GM12874 (cell line): ENCODE measurements at regions not wholly inside any gene's neighbourhood (a gene's known extent, or its start where the extent isn't known, plus 50 kb on each side); places are given as distances from the start of the nearest gene placed in this dataset.

Source experiments
- TF ChIP-seq, protein P1 (sequence below): IDR thresholded peaks from 2 replicates; pipeline ENCODE4 v1.5.1; 2011; ENCODE audit warnings: low read depth, mild to moderate bottlenecking, control low read depth, low read length, moderate library complexity; ENCODE audit not compliant: insufficient read depth

GRCh38 chr1:234942012-234942332, 186.7 kb downstream of the TOMM20 start:
- TF ChIP-seq, protein P1, sequence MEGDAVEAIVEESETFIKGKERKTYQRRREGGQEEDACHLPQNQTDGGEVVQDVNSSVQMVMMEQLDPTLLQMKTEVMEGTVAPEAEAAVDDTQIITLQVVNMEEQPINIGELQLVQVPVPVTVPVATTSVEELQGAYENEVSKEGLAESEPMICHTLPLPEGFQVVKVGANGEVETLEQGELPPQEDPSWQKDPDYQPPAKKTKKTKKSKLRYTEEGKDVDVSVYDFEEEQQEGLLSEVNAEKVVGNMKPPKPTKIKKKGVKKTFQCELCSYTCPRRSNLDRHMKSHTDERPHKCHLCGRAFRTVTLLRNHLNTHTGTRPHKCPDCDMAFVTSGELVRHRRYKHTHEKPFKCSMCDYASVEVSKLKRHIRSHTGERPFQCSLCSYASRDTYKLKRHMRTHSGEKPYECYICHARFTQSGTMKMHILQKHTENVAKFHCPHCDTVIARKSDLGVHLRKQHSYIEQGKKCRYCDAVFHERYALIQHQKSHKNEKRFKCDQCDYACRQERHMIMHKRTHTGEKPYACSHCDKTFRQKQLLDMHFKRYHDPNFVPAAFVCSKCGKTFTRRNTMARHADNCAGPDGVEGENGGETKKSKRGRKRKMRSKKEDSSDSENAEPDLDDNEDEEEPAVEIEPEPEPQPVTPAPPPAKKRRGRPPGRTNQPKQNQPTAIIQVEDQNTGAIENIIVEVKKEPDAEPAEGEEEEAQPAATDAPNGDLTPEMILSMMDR: no peak

DNA sequence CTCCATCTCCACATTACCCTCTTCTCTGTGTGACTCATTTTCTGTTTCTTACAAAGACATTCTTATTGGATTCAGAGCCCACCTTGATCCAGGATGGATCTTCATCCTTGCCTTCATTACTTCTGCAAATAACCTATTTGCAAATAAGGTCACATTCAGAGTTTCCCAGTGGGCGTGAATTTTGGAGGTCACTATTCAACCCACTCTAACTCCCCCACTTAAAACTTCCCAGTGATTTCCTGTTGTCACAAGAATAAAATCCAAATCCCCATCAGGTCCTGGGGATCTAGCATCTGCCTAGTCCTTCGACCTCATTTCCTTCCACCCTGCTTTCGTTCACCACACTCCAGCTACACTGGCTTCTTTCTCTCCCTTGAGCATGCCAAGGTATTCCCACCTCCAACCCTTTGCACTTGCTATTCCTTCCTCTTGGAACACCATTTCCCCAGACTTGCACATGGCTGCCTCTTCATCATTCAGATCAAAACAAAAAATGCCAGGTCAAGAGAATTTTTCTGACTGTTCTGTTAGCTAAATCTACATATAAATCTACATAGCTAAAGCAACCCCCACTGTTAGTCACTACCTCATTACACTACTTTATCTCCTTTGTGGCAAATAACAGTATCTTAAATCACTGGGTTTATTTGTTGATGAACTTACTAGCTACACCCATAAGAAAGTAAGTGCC, 187.2 kb downstream of the TOMM20 start:
- TF ChIP-seq, protein P1: no peak

- TF ChIP-seq, protein P1: no peak
Observed at GRCh38 chr1:234940841-234941240, 187.8 kb downstream of the TOMM20 start.

DNA sequence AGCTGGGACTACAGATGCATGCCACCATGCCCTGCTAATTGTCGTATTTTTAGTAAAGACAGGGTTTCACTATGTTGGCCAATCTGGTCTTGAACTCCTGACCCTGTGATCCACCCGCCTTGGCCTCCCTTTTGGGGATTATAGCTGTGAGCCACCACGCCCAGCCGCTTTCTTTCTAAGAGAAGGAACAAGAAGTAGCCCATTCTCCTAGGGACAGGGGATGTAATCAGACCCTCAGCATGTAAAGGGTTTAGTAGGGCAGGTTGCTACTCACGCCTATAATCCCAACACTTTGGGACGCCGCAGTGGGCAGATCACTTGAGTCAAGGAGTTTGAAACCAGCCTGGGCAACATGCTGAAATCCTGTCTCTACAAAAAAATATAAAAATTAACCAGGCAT, 189.7 kb downstream of the TOMM20 start:
- TF ChIP-seq, protein P1: no peak

DNA sequence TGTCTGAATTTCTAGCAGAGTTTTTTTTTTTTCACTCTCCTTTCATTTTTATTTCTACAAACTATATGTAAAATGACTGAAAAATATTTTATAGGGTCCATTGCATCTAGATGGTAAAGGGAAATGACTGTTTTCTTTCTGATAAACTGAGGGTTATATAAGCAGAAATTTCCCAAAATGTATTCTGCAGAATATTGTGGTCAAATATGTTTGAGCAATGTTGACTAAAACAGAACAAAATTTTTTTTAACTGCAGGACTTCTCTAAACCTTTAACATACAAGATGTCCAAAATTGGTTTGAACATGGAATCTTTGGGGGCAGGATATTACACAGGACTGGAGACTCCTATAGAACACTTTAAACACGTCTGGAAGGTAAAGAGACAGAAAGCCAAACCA, 190.5 kb downstream of the TOMM20 start:
- TF ChIP-seq, protein P1: no peak

GRCh38 chr1:234936612-234937389, 191.8 kb downstream of the TOMM20 start:
- TF ChIP-seq, protein P1: no peak

GRCh38 chr1:234934611-234935033, 194.0 kb downstream of the TOMM20 start:
- TF ChIP-seq, protein P1: no peak
